ENCODE measurements at regions not wholly inside any gene's neighbourhood (a gene's known extent, or its start where the extent isn't known, plus 50 kb on each side); places are given as distances from the start of the nearest gene placed in this dataset.

GRCh38 chr4:182093431-182093831, 149.8 kb upstream of the TENM3 start:
- TF ChIP-seq EZH2 (IDR thresholded peaks at IDR 0.05) = no peak
- TF ChIP-seq POLR2AphosphoS5 (IDR thresholded peaks at IDR 0.05; ENCODE audit: borderline replicate concordance, low read depth, low read length) = no peak
- TF ChIP-seq FOXP2 (optimal IDR thresholded peaks at IDR 0.05; ENCODE audit: control extremely low read depth, extremely low read length, insufficient read depth) = no peak
- no peak overlapping the region for H3K4me3 ChIP-seq
- H3K36me3 ChIP-seq (ENCODE audit: insufficient read depth, low read length) = no peaks in the 10 kb centered on the region
- no peaks in the 10 kb centered on the region for H3K9me3 ChIP-seq (ENCODE audit: low read depth, low read length)
- no peak for DNase-seq (ENCODE audit: low read depth, low spot score)
- no peak overlapping the region for H3K27ac ChIP-seq
- no peak overlapping the region for H3K9ac ChIP-seq (ENCODE audit: insufficient read length)

- DNase-seq (ENCODE audit: low read depth, low spot score) = no peak
- no peak for TF ChIP-seq POLR2AphosphoS5 (IDR thresholded peaks at IDR 0.05; ENCODE audit: borderline replicate concordance, low read depth, low read length)
- TF ChIP-seq EZH2 (IDR thresholded peaks at IDR 0.05) = no peak
- no peak for TF ChIP-seq FOXP2 (optimal IDR thresholded peaks at IDR 0.05; ENCODE audit: control extremely low read depth, extremely low read length, insufficient read depth)
- Histone ChIP-seq H3K4me3 (no peak overlapping the region), H3K36me3 (ENCODE audit: insufficient read depth, low read length) (no peaks in the 10 kb centered on the region), H3K27ac (no peak overlapping the region), H3K9me3 (ENCODE audit: low read depth, low read length) (no peaks in the 10 kb centered on the region), H3K9ac (ENCODE audit: insufficient read length) (no peak overlapping the region)
These were observed 149.3 kb upstream of the TENM3 start for GRCh38 chr4:182093935-182094334.

GRCh38 chr4:182101618-182102017, 141.6 kb upstream of the TENM3 start:
- TF ChIP-seq POLR2AphosphoS5 (IDR thresholded peaks at IDR 0.05; ENCODE audit: borderline replicate concordance, low read depth, low read length) (no peak), FOXP2 (optimal IDR thresholded peaks at IDR 0.05; ENCODE audit: control extremely low read depth, extremely low read length, insufficient read depth) (no peak), EZH2 (IDR thresholded peaks at IDR 0.05) (no peak)
- no peak for DNase-seq (ENCODE audit: low read depth, low spot score)

GRCh38 chr4:182102576-182102975, 140.6 kb upstream of the TENM3 start:
- no peak for DNase-seq (ENCODE audit: low read depth, low spot score)
- TF ChIP-seq POLR2AphosphoS5 (IDR thresholded peaks at IDR 0.05; ENCODE audit: borderline replicate concordance, low read depth, low read length) (no peak), FOXP2 (optimal IDR thresholded peaks at IDR 0.05; ENCODE audit: control extremely low read depth, extremely low read length, insufficient read depth) (no peak), EZH2 (IDR thresholded peaks at IDR 0.05) (no peak)
- no peak overlapping the region for H3K9ac ChIP-seq (ENCODE audit: insufficient read length)
- H3K9me3 ChIP-seq (ENCODE audit: low read depth, low read length) = no peaks in the 10 kb centered on the region
- H3K36me3 ChIP-seq (ENCODE audit: insufficient read depth, low read length) = no peaks in the 10 kb centered on the region
- H3K27ac ChIP-seq = no peak overlapping the region
- no peak overlapping the region for H3K4me3 ChIP-seq

More at GRCh38 chr4:182101618-182102017, 141.6 kb upstream of the TENM3 start:
- no peaks in the 10 kb centered on the region for H3K36me3 ChIP-seq (ENCODE audit: insufficient read depth, low read length)
- no peak overlapping the region for H3K4me3 ChIP-seq
- H3K9me3 ChIP-seq (ENCODE audit: low read depth, low read length) = no peaks in the 10 kb centered on the region
- no peak overlapping the region for H3K9ac ChIP-seq (ENCODE audit: insufficient read length)
- no peak overlapping the region for H3K27ac ChIP-seq

- TF ChIP-seq EZH2 (IDR thresholded peaks at IDR 0.05) (no peak), POLR2AphosphoS5 (IDR thresholded peaks at IDR 0.05; ENCODE audit: borderline replicate concordance, low read depth, low read length) (no peak), FOXP2 (optimal IDR thresholded peaks at IDR 0.05; ENCODE audit: control extremely low read depth, extremely low read length, insufficient read depth) (no peak)
- H3K36me3 ChIP-seq (ENCODE audit: insufficient read depth, low read length) = no peaks in the 10 kb centered on the region
- no peaks in the 10 kb centered on the region for H3K9me3 ChIP-seq (ENCODE audit: low read depth, low read length)
These were observed 139.4 kb upstream of the TENM3 start for GRCh38 chr4:182103614-182104319.

GRCh38 chr4:182105416-182105815, 137.8 kb upstream of the TENM3 start:
- Histone ChIP-seq H3K27ac (no peak overlapping the region), H3K36me3 (ENCODE audit: insufficient read depth, low read length) (no peaks in the 10 kb centered on the region), H3K4me3 (no peak overlapping the region), H3K9me3 (ENCODE audit: low read depth, low read length) (no peaks in the 10 kb centered on the region), H3K9ac (ENCODE audit: insufficient read length) (no peak overlapping the region)
- no peak for DNase-seq (ENCODE audit: low read depth, low spot score)
- TF ChIP-seq POLR2AphosphoS5 (IDR thresholded peaks at IDR 0.05; ENCODE audit: borderline replicate concordance, low read depth, low read length) (no peak), EZH2 (IDR thresholded peaks at IDR 0.05) (no peak), FOXP2 (optimal IDR thresholded peaks at IDR 0.05; ENCODE audit: control extremely low read depth, extremely low read length, insufficient read depth) (no peak)

More at GRCh38 chr4:182103614-182104319, 139.4 kb upstream of the TENM3 start:
- no peak for DNase-seq (ENCODE audit: low read depth, low spot score)
- H3K9ac ChIP-seq (ENCODE audit: insufficient read length) = no peak overlapping the region
- no peak overlapping the region for H3K27ac ChIP-seq
- no peak overlapping the region for H3K4me3 ChIP-seq

GRCh38 chr4:182107931-182108330, 135.3 kb upstream of the TENM3 start:
- DNase-seq (ENCODE audit: low read depth, low spot score) = no peak
- Histone ChIP-seq H3K36me3 (ENCODE audit: insufficient read depth, low read length) (no peaks in the 10 kb centered on the region), H3K4me3 (no peak overlapping the region), H3K27ac (no peak overlapping the region), H3K9ac (ENCODE audit: insufficient read length) (no peak overlapping the region), H3K9me3 (ENCODE audit: low read depth, low read length) (no peaks in the 10 kb centered on the region)
- no peak for TF ChIP-seq EZH2 (IDR thresholded peaks at IDR 0.05)
- TF ChIP-seq FOXP2 (optimal IDR thresholded peaks at IDR 0.05; ENCODE audit: control extremely low read depth, extremely low read length, insufficient read depth) = no peak
- no peak for TF ChIP-seq POLR2AphosphoS5 (IDR thresholded peaks at IDR 0.05; ENCODE audit: borderline replicate concordance, low read depth, low read length)

GRCh38 chr4:182111586-182111985, 131.6 kb upstream of the TENM3 start:
- TF ChIP-seq FOXP2 (optimal IDR thresholded peaks at IDR 0.05; ENCODE audit: control extremely low read depth, extremely low read length, insufficient read depth) (no peak), EZH2 (IDR thresholded peaks at IDR 0.05) (no peak), POLR2AphosphoS5 (IDR thresholded peaks at IDR 0.05; ENCODE audit: borderline replicate concordance, low read depth, low read length) (no peak)
- no peak for DNase-seq (ENCODE audit: low read depth, low spot score)
- Histone ChIP-seq H3K27ac (no peak overlapping the region), H3K36me3 (ENCODE audit: insufficient read depth, low read length) (no peaks in the 10 kb centered on the region), H3K4me3 (no peak overlapping the region), H3K9me3 (ENCODE audit: low read depth, low read length) (no peaks in the 10 kb centered on the region), H3K9ac (ENCODE audit: insufficient read length) (no peak overlapping the region)

GRCh38 chr4:182113779-182114178, 129.4 kb upstream of the TENM3 start:
- TF ChIP-seq POLR2AphosphoS5 (IDR thresholded peaks at IDR 0.05; ENCODE audit: borderline replicate concordance, low read depth, low read length) = no peak
- TF ChIP-seq EZH2 (IDR thresholded peaks at IDR 0.05) = no peak
- TF ChIP-seq FOXP2 (optimal IDR thresholded peaks at IDR 0.05; ENCODE audit: control extremely low read depth, extremely low read length, insufficient read depth) = no peak
- DNase-seq (ENCODE audit: low read depth, low spot score) = no peak
- Histone ChIP-seq H3K4me3 (no peak overlapping the region), H3K9me3 (ENCODE audit: low read depth, low read length) (no peaks in the 10 kb centered on the region), H3K27ac (no peak overlapping the region), H3K36me3 (ENCODE audit: insufficient read depth, low read length) (no peaks in the 10 kb centered on the region), H3K9ac (ENCODE audit: insufficient read length) (no peak overlapping the region)
